ENCODE measurements at regions not wholly inside any gene's neighbourhood (a gene's known extent, or its start where the extent isn't known, plus 50 kb on each side); places are given as distances from the start of the nearest gene placed in this dataset.

DNA sequence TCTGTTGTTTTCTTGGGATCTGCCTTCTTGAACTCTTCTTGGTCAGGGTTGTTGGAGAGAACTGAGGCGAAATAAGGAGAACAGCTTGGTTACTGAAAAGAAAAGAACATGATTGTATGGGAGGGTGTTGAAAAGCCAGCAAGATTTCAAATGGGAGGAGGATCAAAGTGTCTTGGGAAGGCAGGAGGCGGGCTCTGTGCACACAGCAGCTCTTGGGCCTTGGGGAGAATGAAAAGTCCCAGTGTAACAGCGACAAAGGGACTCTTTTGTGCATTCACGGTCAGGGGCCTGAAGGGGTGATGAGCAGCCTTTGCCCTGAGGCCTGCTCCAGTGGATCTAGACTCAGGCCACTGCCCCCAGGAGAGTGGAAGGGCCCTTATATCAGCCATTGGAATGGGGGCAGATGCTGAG is 135.4 kb downstream of the ADAMTS15 start:
- no peaks in the 10 kb centered on the region for H3K9me3 Mint-ChIP-seq
- no peak overlapping the region for H3K4me3 Mint-ChIP-seq
- no peaks in the 10 kb centered on the region for H3K36me3 Mint-ChIP-seq (ENCODE audit: low read depth)
- H3K27ac Mint-ChIP-seq, result no peak overlapping the region
- no peak for DNase-seq (ENCODE audit: low spot score)
- H3K4me1 Mint-ChIP-seq (ENCODE audit: low read depth), result no peaks in the 10 kb centered on the region
- peaks cover 4% of the 10 kb centered on the region for H3K27me3 Mint-ChIP-seq (ENCODE audit: low read depth)

DNA sequence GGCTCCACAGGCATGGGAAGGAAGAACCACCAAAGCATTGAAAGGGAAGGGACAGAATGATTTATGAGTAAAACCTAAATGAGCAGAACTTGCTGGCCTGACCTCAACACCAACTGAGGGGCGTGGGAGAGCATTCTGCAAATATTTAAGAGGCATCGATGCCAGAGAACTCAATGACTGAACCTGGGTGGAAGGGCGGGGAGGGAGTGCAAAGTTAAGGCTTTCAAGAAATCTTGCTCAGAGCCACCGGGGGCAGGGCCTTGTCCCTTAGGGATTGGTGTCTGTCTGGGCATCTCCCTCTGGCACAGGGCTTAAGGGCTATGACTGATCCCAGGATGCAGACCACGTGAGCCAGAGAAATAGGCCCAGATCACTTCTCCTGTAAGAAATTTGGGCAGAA is 137.1 kb downstream of the ADAMTS15 start:
- Mint-ChIP-seq H3K4me1 (ENCODE audit: low read depth) (no peaks in the 10 kb centered on the region), H3K9me3 (no peaks in the 10 kb centered on the region), H3K27ac (no peak overlapping the region), H3K27me3 (ENCODE audit: low read depth) (peaks cover 8% of the 10 kb centered on the region), H3K4me3 (no peak overlapping the region), H3K36me3 (ENCODE audit: low read depth) (no peaks in the 10 kb centered on the region)
- no peak for DNase-seq (ENCODE audit: low spot score)

DNA sequence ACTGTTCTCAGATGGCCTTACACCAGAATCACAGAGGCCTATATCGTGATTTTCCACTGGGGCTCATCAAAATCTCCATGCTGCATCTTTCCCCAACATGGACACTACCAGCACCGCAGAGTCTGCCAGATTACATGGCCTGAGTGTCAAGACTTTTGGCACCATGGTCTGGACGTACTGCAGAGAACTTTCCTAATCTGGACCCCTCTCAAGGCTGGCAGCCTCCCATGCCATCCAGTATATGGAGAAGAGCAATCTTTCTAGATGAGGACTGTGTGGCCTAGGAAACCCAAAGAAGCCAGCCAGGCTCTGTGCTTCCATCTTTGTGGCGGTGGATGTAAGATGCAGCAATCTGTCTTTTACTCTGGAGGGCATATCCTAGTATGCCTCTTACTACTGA is 139.2 kb downstream of the ADAMTS15 start:
- H3K27me3 Mint-ChIP-seq (ENCODE audit: low read depth), result peaks cover 11% of the 10 kb centered on the region

DNA sequence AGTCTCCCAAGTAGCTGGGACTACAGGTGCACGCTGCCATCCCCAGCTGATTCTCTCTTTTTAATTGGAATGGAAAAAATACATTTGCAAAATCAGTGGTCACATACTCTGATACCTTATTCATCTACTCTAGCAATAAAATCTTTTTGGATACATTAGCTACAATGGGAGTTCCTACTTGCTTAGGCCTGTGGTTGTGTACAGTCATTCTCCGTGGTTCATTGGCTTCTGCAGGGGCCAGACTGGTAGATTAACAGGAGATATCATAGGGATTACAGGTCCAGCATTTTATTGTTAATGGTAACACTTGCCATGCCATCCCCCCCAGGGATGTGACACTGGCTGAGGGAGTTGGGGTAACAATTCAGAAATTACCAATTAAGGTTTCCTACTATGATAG is 140.0 kb downstream of the ADAMTS15 start:
- DNase-seq (ENCODE audit: low spot score), result no peak
- peaks cover 7% of the 10 kb centered on the region for H3K27me3 Mint-ChIP-seq (ENCODE audit: low read depth)
- H3K9me3 Mint-ChIP-seq, result no peaks in the 10 kb centered on the region
- H3K27ac Mint-ChIP-seq, result no peak overlapping the region
- no peaks in the 10 kb centered on the region for H3K36me3 Mint-ChIP-seq (ENCODE audit: low read depth)
- no peak overlapping the region for H3K4me3 Mint-ChIP-seq
- no peaks in the 10 kb centered on the region for H3K4me1 Mint-ChIP-seq (ENCODE audit: low read depth)

More for the DNA sequence above, 139.2 kb downstream of the ADAMTS15 start:
- H3K4me1 Mint-ChIP-seq (ENCODE audit: low read depth), result no peaks in the 10 kb centered on the region
- no peak overlapping the region for H3K27ac Mint-ChIP-seq
- H3K9me3 Mint-ChIP-seq, result no peaks in the 10 kb centered on the region
- DNase-seq (ENCODE audit: low spot score), result no peak
- H3K36me3 Mint-ChIP-seq (ENCODE audit: low read depth), result no peaks in the 10 kb centered on the region
- H3K4me3 Mint-ChIP-seq, result no peak overlapping the region

DNA sequence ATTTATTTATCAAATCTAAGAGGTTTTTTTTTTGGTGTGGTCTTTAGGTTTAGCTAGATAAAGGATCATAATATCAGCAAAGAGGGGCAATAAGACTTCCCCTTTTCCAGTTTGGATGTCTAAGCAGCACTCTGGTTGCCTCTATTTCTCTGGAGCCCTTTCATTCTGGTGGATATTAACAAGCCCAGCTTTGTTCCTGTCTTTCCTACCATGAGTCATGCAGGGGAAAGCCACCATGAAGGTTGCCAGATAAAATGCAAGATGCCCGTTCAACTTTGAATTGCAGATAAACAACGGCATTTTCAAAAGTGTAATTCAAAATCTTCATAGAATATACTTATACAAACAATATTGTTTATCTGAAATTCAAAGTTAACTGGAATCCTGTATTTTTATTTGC is 143.6 kb downstream of the ADAMTS15 start:
- no peak overlapping the region for H3K27ac Mint-ChIP-seq
- no peak overlapping the region for H3K4me3 Mint-ChIP-seq
- no peaks in the 10 kb centered on the region for H3K9me3 Mint-ChIP-seq
- H3K4me1 Mint-ChIP-seq (ENCODE audit: low read depth), result no peaks in the 10 kb centered on the region
- peaks cover 7% of the 10 kb centered on the region for H3K27me3 Mint-ChIP-seq (ENCODE audit: low read depth)
- DNase-seq (ENCODE audit: low spot score), result no peak
- H3K36me3 Mint-ChIP-seq (ENCODE audit: low read depth), result no peaks in the 10 kb centered on the region

DNA sequence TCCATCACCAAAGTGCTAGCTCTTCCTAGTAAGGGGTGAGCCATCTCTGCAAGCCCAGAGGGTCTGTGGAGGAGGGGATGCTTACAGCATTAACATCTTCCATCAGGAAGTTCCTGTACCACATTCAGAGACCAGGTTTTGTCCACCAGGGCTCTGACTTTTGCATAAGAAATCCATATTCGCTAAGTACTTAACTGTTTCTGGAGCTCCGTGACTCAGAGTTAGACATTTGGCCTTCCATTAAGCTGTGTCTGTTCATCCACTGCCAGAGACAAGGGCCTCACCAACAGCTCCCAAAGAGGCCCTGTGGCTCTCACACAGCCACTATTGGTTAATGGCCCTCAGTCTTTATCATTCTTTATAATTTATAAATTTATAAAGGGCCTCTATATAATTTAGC is 144.6 kb downstream of the ADAMTS15 start:
- Mint-ChIP-seq H3K27ac (no peak overlapping the region), H3K9me3 (no peaks in the 10 kb centered on the region), H3K36me3 (ENCODE audit: low read depth) (no peaks in the 10 kb centered on the region), H3K4me1 (ENCODE audit: low read depth) (no peaks in the 10 kb centered on the region), H3K4me3 (no peak overlapping the region), H3K27me3 (ENCODE audit: low read depth) (peaks cover 7% of the 10 kb centered on the region)
- no peak for DNase-seq (ENCODE audit: low spot score)

DNA sequence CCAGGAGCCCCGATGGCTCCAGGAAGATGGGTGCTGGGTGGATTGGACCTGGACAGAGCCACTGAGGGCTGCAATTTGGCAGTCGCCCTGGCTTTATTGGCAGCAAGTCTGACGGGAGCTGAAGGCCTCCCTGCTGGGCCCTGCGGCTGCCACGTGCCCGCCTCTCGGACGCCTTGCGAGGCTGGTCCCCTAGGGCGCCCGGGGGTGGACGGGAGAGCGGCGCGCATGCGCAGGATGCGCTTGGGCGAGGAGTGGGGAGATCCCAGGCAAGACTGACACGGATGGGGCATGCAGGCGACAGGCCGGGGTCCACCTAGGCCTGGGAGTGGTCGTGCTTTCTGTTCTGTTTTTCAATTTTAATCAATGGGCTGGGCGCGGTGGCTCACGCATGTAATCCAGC is 150.0 kb downstream of the ADAMTS15 start:
- H3K36me3 Mint-ChIP-seq (ENCODE audit: low read depth), result no peaks in the 10 kb centered on the region
- H3K4me3 Mint-ChIP-seq, result no peak overlapping the region
- H3K27me3 Mint-ChIP-seq (ENCODE audit: low read depth), result no peaks in the 10 kb centered on the region
- no peak overlapping the region for H3K27ac Mint-ChIP-seq
- H3K4me1 Mint-ChIP-seq (ENCODE audit: low read depth), result no peaks in the 10 kb centered on the region
- no peaks in the 10 kb centered on the region for H3K9me3 Mint-ChIP-seq
- DNase-seq (ENCODE audit: low spot score), result no peak

DNA sequence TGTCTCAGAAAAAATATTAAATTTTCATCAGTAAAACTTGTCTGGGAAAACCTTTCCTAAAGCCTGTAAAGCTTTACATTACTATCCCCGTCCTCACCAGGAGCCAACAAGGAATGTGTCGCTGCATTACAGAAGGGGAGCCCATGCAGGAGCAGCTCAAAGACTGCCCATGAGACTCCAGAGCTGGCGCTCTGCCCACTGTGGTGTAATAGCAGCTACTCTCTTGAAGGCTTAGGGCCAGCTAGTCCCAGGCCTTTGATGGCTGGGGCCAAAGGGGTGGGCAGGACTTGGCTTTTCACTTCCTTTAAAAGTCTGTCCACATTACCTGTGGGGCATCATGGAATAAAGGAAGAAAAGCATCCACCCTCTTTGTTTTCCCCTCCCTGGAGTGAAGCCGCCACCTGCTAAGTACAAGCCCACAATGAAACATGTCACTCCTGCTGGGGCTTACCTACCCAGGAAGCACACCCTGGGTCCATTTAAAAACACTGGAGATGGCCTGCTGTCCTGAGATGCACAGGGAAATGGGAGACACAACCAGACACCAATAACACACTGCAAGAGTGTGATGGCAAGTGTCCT is 150.7 kb downstream of the ADAMTS15 start:
- H3K4me3 Mint-ChIP-seq, result no peak overlapping the region
- no peak overlapping the region for H3K27ac Mint-ChIP-seq
- H3K27me3 Mint-ChIP-seq (ENCODE audit: low read depth), result no peaks in the 10 kb centered on the region
- no peaks in the 10 kb centered on the region for H3K36me3 Mint-ChIP-seq (ENCODE audit: low read depth)
- no peak for DNase-seq (ENCODE audit: low spot score)
- H3K4me1 Mint-ChIP-seq (ENCODE audit: low read depth), result no peaks in the 10 kb centered on the region
- no peaks in the 10 kb centered on the region for H3K9me3 Mint-ChIP-seq

DNA sequence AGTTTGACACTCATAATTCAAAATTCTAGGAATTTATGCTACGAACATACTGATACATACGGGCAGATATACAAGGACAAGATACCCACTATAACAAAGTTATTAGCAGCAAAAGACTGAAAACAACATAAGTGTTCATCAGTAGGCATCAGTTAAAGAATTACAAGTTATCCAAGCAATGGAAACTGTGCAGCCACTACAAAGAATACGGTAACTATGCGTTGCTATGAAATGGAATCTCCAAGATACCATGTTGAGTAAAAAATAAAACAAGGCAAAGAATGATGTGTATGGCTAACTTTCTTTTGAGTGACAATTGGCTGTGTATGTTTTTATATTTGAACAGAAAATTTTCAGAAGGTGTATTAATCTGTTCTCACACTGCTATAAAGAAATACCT is 151.7 kb downstream of the ADAMTS15 start:
- no peak overlapping the region for H3K27ac Mint-ChIP-seq

DNA sequence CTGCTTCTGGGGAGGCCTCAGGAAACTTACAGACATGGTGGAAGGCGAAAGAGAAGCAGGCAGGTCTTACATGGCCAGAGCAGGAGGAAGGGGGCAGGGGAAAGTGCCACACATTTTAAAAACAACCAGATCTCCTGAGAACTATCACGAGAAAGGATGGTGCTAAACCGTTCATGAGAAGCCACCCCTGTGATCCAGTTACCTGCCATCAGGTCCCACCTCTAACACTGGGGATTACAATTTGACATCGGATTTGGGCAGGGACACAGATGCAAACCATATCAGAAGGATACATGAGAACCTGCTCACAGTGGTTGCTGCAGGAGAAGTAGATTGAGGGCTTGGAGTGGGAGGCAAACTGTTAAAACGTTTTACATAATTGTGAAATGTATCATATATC is 152.2 kb downstream of the ADAMTS15 start:
- Mint-ChIP-seq H3K4me3 (no peak overlapping the region), H3K4me1 (ENCODE audit: low read depth) (no peaks in the 10 kb centered on the region), H3K36me3 (ENCODE audit: low read depth) (no peaks in the 10 kb centered on the region), H3K27me3 (ENCODE audit: low read depth) (no peaks in the 10 kb centered on the region), H3K9me3 (no peaks in the 10 kb centered on the region), H3K27ac (no peak overlapping the region)
- no peak for DNase-seq (ENCODE audit: low spot score)

More for the DNA sequence above, 151.7 kb downstream of the ADAMTS15 start:
- Mint-ChIP-seq H3K9me3 (no peaks in the 10 kb centered on the region), H3K4me1 (ENCODE audit: low read depth) (no peaks in the 10 kb centered on the region), H3K27me3 (ENCODE audit: low read depth) (no peaks in the 10 kb centered on the region), H3K36me3 (ENCODE audit: low read depth) (no peaks in the 10 kb centered on the region), H3K4me3 (no peak overlapping the region)
- no peak for DNase-seq (ENCODE audit: low spot score)

DNA sequence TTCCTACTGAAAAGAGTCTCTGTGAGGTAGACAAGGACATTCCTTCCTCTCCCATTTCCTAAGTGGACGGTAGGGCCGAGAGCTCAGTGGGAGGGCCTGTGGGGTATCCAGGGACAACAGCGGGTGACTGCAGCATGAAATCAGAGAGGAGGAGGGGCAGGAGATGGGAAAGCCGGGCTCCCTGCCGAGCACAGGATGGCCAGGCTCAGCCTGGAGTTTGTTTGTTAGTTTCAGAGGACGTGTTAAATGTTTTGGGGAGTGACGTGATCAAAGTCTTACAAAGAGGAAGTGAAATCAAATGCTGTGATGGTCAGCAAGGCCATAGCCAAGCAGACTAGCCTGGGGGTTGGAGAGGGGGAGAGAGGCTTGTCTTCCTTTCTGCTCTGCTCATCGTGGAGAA is 152.7 kb downstream of the ADAMTS15 start:
- Mint-ChIP-seq H3K36me3 (ENCODE audit: low read depth) (no peaks in the 10 kb centered on the region), H3K4me1 (ENCODE audit: low read depth) (no peaks in the 10 kb centered on the region), H3K4me3 (no peak overlapping the region), H3K27ac (no peak overlapping the region), H3K9me3 (no peaks in the 10 kb centered on the region), H3K27me3 (ENCODE audit: low read depth) (no peaks in the 10 kb centered on the region)
- DNase-seq (ENCODE audit: low spot score), result no peak

DNA sequence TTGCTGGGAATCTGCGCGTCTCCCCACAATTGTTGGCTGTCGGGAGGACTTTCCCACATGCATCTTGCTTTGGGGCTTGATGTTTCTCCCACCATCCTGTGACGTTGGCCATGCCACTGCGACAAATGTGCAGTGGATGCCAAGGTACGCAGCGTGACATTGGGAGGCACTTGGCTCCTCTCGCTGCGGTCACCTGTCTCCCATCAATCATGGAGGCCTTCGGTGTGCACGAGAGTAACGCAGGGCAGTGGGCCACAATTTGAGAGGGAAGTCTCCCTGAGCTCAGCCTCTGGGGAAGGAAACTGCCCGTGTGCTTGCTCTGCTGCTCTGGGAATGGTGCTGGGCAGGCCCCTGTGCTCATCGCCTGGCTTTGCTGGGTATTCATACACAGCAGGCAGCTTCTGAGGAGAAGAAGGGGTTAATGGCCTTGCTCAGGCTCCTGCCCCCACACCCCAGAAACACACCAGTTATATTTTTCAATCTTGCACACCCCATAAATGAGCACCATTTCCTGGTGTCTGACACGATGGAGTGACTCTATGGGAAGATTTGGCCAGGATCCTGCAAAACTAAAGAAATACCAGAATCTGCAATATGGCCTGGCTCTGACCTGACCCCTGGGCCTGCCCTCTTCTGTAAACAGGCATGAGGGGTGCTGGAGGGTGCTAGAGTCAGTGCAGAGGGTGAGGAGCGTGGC is 153.5 kb downstream of the ADAMTS15 start:
- H3K4me1 Mint-ChIP-seq (ENCODE audit: low read depth), result no peaks in the 10 kb centered on the region
- no peaks in the 10 kb centered on the region for H3K36me3 Mint-ChIP-seq (ENCODE audit: low read depth)
- no peaks in the 10 kb centered on the region for H3K27me3 Mint-ChIP-seq (ENCODE audit: low read depth)
- H3K4me3 Mint-ChIP-seq, result no peak overlapping the region
- DNase-seq (ENCODE audit: low spot score), result no peak
- no peaks in the 10 kb centered on the region for H3K9me3 Mint-ChIP-seq
- no peak overlapping the region for H3K27ac Mint-ChIP-seq

DNA sequence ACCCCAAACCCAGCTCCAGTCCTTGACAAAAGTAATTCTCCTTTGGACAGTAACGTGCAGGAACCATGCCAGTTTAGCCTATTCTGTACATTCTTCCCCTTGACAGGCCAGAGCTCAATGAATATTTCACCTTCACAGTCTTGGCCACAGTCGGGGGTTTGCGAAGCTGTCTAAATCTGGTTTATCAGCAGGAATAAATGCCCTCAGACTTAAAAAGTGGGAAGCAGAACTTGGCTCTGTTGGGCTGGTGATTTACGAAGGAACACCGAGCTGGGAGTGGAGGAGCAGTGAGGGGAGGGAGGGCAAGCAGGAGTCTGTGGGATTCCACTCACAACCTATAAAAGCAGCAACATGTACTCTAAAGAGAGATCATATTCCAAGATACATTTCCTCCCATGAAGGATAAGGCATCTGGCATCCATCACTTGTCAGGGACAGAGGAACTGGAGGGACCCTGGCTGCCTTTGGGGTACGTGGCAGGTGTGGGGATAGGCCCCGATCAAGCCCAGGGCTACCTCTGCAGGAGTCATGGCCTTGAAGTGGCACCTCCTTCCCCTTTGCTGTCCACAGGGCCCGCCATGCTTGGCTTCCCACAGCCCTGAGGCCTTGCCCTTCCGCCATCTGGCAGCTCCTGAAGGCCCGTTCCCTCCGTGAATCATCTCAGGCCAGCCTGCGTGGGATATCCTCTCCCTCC is 154.3 kb downstream of the ADAMTS15 start:
- H3K27ac Mint-ChIP-seq, result no peak overlapping the region
- H3K27me3 Mint-ChIP-seq (ENCODE audit: low read depth), result no peaks in the 10 kb centered on the region
- H3K36me3 Mint-ChIP-seq (ENCODE audit: low read depth), result no peaks in the 10 kb centered on the region

DNA sequence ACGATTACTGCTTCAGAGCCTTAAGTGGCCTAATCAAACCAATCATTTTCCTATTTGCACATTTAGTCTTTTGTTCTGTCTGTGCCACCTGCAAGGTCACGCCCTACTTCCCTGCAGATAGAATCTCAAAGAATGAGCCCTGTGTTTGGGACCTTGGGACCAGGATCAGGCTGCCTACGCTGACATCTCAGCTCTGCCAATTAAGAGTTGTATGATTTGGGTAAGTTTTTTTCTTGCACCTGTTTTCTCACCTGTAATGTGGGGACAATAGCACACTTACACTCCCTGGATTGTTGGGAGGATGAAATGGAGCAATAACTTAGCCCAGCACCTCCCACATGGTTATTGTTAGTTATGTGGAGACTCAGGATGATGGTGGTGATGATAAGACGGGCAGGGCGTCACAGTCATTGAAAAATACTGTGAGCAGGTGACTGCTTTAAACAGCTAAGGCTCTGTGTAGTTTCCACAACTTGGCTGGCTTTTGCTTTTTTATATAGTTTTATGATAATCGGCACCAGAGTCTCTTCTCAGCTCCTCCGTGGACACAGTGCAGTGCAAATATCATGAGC is 155.0 kb downstream of the ADAMTS15 start:
- no peak for DNase-seq (ENCODE audit: low spot score)
- Mint-ChIP-seq H3K4me1 (ENCODE audit: low read depth) (no peaks in the 10 kb centered on the region), H3K36me3 (ENCODE audit: low read depth) (no peaks in the 10 kb centered on the region), H3K27ac (no peak overlapping the region), H3K4me3 (no peak overlapping the region), H3K27me3 (ENCODE audit: low read depth) (no peaks in the 10 kb centered on the region), H3K9me3 (no peaks in the 10 kb centered on the region)

More for the DNA sequence above, 154.3 kb downstream of the ADAMTS15 start:
- Mint-ChIP-seq H3K4me3 (no peak overlapping the region), H3K9me3 (no peaks in the 10 kb centered on the region), H3K4me1 (ENCODE audit: low read depth) (no peaks in the 10 kb centered on the region)
- DNase-seq (ENCODE audit: low spot score), result no peak

Data from T-helper 2 cell treated with Interferon-gamma antibody and Interleukin-4, amounts not matched to agents 5 μg/mL and 100 μg/mL, for 36 hours (primary cell).